ENCODE measurements at regions not wholly inside any gene's neighbourhood (a gene's known extent, or its start where the extent isn't known, plus 50 kb on each side); places are given as distances from the start of the nearest gene placed in this dataset.

DNA sequence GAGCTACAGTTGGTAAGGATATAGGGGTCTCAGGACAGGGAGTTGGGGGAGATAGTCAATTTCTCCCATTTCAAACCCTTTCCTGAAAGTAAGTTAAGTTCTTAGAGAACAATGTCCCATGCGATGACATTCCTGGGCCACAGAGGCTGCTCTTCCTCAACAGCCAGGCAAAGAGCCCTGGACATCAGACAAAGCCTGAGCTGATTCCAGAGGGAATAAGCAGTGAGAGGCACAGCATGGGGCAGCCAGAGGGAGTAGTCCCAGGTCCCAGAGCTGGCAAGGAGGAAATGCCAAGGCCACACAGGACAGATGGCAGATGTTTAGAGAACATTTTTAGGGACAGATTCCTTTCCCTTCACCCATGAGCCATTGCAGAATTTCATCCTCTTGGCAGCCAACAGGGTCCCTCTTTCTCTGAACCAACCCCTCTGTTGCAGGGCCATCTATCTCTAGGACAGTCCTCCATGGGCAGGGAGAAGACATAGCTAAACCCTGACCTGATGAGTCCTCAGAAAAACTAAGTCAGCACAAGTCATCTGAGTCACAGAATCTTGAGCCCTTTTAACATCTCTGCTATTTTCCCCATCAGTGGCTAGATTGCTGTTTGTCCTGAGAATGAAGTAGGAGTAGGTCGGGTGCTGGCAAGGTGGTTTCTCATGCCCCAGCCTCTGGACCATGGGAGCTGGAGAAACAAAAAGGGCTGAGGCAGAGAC is 60.3 kb upstream of the CALM2 start:
- TF ChIP-seq, protein P1, sequence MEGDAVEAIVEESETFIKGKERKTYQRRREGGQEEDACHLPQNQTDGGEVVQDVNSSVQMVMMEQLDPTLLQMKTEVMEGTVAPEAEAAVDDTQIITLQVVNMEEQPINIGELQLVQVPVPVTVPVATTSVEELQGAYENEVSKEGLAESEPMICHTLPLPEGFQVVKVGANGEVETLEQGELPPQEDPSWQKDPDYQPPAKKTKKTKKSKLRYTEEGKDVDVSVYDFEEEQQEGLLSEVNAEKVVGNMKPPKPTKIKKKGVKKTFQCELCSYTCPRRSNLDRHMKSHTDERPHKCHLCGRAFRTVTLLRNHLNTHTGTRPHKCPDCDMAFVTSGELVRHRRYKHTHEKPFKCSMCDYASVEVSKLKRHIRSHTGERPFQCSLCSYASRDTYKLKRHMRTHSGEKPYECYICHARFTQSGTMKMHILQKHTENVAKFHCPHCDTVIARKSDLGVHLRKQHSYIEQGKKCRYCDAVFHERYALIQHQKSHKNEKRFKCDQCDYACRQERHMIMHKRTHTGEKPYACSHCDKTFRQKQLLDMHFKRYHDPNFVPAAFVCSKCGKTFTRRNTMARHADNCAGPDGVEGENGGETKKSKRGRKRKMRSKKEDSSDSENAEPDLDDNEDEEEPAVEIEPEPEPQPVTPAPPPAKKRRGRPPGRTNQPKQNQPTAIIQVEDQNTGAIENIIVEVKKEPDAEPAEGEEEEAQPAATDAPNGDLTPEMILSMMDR (IDR thresholded peaks at IDR 0.05; ENCODE audit: extremely low read depth in 1 of 2, insufficient read depth in 1 of 2, low read depth in 1 of 2, low read length in 2 of 2), result no peak
- no peak for TF ChIP-seq EZH2 (IDR thresholded peaks at IDR 0.05; ENCODE audit: borderline replicate concordance, low read depth, low read length, severe bottlenecking)
- TF ChIP-seq, protein P2, sequence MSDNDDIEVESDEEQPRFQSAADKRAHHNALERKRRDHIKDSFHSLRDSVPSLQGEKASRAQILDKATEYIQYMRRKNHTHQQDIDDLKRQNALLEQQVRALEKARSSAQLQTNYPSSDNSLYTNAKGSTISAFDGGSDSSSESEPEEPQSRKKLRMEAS (IDR thresholded peaks at IDR 0.05; ENCODE audit: insufficient read depth, insufficient read length), result no peak
- TF ChIP-seq POLR2A (IDR thresholded peaks at IDR 0.05; ENCODE audit: low read depth, low read length), result no peak
- no peak for TF ChIP-seq POLR2AphosphoS5 (IDR thresholded peaks at IDR 0.05; ENCODE audit: insufficient read depth, low read depth, low read length)
- TF ChIP-seq FOS (IDR thresholded peaks at IDR 0.05; ENCODE audit: borderline replicate concordance, insufficient read depth, low read length), result no peak
- TF ChIP-seq JUN (IDR thresholded peaks at IDR 0.05; ENCODE audit: borderline replicate concordance, insufficient read depth, insufficient read length, low read depth), result no peak
- TF ChIP-seq MYC (IDR thresholded peaks at IDR 0.05; ENCODE audit: low read depth, low read length), result no peak
